Right ventricle myocardium superior (tissue), 1 donor: ENCODE measurements at regions not wholly inside any gene's neighbourhood (a gene's known extent, or its start where the extent isn't known, plus 50 kb on each side); places are given as distances from the start of the nearest gene placed in this dataset.
"Not testable (repeated sequence)": the region's sequence is repeated elsewhere in the genome, so short reads cannot be mapped to it uniquely, and the experiment has no call there.

Source experiments
- ATAC-seq: fragments of 200-7000 bp; cut with Tn5 transposase; one replicate; pipeline ENCODE4 v1.9.1; 2020; ENCODE audit warnings: mild to moderate bottlenecking; ENCODE audit not compliant: poor library complexity
- DNase-seq: peaks from one replicate; pipeline ENCODE4 v3.0.0-alpha.2; 2020
- intact Hi-C: fragments of 100-400 bp; cut with DNase I; formaldehyde crosslinking; loops from one replicate; pipeline ENCODE4 v1.11.2; 2022
- donor health status: DM: no; HTN: yes; CAD: no; lungs with severe emphysema.

DNA sequence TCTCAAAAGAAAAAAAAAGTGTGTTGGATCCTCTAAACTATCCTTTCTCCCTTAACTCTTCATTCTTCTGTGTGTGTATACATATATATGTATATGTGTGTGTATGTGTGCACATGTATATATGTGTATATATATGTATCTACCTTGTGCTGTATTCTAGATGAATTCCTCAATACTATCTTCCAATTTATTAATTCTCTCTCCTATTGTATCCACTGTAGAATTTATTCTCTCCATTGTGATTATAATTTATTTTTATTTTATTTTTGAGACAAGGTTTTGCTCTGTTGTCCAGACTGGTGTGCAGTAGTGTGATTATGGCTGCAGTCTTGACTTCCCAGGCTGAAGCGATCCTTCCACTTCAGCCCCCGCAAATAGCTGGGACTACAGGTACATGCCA, 147.1 kb upstream of the ZNF618 start:
- intact Hi-C loops = no loop called here
- no peak for ATAC-seq
- no peak for DNase-seq

DNA sequence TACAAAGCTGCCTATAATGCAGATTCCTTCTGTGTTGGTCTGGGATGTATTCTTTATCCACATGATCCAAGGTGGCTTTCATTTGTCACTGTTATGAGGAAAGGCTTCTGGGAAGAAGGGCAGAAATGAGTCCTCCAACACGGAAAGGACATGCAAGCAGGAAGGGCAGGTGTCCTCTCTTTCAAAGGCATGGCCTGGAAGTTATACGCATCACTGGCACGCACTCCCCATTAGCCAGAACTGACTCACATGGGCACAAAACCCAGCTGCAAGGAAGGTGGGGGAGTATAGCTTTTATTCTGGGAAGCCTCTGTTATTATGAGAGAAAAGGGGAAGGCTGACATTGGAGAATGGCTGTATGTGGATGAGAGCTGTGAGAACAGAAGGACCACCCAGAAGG, 141.3 kb upstream of the ZNF618 start:
- DNase-seq (no peak), ATAC-seq (no peak)
- intact Hi-C loops = loop anchor here (5.0 kb wide), 1 partner anchor 292 kb away; no protein-coding TSS in a partner anchor

DNA sequence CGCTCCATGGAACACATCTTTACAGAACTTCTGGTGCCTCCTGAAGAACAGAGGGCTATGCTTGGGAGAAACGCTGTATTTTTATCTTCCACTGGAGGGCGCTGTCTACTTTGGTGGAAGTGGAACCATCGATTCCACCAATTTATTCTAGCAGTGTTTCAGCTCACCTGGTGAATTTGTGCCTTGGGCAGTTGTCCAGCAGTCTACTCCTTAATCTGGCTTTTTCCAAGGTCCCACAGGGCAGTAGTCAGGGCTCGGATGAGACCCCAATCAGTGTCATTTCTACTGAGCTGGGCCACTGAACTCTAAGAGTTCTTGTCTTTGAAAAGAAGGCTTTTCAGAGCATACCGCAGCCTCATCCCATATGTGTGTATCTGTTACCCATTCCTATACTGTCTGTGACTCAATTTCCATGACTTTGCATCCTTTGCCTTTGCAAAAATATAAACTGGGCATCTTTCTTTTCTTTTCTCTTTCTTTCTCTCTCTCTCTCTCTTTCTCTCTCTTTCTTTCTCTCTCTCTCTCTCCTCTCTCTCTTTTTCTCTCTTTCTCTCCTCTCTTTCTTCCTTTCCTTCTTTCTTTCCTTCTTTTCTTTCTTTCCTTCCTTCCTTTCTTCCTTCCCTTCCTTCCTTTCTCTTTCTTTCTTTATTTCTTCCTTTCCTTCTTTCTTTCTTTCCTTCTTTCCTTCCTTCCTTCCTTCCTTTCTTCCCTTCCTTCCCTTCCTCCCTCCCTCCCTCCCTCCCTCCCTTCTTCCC, 138.4 kb upstream of the ZNF618 start:
- ATAC-seq (peak; percentile 51), DNase-seq (no peak)
- intact Hi-C loops = loop anchor here (5.0 kb wide), 1 partner anchor 290 kb away; no protein-coding TSS in a partner anchor

DNA sequence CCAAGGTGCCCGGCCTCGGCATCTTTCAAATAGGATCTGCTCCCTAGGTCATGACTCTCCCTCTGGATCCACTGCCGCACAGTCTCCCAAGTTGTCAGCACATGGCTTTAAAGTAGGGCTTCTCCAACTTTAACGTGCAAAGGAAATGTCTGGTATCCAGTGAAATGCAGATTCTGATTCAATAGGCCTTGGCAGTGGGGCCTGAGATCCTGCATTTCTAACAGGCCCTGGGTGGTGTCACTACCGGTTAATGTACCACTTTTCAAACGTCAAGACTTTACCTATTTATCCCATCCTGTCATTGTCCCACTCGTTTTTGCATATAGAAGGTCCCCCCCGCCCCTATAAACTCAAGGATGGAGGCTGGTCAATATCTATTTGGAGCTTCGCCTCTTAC, 137.6 kb upstream of the ZNF618 start:
- no peak for ATAC-seq

DNA sequence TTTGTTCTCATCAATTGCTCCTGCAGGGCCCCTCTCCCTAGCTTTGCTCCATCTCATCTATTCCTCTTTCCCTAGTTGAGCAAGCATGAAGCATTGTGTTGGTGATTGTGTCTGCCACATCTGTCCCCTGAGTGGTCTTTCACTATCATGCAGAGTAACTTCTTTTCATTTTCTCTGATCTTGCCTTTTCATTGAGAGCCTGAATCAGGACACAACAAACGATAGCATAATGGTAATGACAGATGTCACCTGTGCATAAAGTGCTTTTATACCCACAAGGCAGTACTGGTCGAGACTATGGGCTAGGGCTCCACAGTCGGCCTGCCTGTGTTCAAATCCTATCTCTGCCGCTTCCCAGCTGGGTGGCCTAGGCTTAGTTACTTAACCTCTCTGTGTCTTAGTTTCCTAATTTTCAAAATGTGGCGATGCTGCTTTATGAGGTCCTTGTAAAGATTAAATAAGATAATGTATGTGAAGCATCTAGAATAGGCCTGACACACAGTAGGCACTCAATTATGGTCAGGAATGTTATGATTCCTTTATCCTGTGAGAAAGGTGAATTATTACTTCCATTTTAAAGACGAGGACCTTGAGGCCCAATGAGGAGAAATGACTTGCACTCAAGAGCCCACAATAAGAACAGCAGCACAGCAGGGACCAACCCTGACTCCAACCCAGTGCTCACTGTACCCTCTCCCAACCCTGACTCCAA, 137.1 kb upstream of the ZNF618 start:
- DNase-seq (no peak), ATAC-seq (no peak)
- intact Hi-C loops = loop anchor here (5.0 kb wide), 1 partner anchor 288 kb away; no protein-coding TSS in a partner anchor

More for the DNA sequence above, 137.6 kb upstream of the ZNF618 start:
- intact Hi-C loops = loop anchor here (5.0 kb wide), 1 partner anchor 289 kb away; no protein-coding TSS in a partner anchor
- no peak for DNase-seq

DNA sequence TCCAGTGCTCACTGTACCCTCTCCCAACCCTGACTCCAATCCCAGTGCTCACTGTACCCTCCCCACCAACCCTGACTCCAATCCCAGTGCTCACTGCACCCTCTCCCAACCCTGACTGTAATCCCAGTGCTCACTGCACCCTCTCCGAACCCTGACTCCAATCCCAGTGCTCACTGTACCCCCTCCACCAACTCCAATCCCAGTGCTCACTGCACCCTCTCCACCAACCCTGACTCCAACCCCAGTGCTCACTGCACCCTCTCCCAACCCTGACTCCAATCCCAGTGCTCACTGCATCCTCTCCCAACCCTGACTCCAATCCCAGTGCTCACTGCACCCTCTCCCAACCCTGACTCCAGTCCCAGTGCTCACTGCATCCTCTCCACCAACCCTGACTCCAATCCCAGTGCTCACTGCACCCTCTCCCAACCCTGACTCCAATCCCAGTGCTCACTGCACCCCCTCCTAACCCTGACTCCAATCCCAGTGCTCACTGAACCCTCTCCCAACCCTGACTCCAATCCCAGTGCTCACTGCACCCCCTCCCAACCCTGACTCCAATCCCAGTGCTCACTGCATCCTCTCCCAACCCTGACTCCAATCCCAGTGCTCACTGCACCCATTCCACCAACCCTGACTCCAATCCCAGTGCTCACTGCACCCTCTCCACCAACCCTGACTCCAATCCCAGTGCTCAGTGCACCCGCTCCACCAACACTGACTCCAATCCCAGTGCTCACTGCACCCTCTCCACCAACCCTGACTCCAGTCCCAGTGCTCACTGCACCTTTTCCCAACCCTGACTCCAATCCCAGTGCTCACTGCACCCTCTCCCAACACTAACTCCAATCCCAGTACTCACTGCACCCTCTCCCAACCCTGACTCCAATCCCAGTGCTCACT, 136.3 kb upstream of the ZNF618 start:
- DNase-seq, ATAC-seq: not testable (repeated sequence)
- intact Hi-C loops = loop anchor here (5.0 kb wide), 1 partner anchor 287 kb away; no protein-coding TSS in a partner anchor

DNA sequence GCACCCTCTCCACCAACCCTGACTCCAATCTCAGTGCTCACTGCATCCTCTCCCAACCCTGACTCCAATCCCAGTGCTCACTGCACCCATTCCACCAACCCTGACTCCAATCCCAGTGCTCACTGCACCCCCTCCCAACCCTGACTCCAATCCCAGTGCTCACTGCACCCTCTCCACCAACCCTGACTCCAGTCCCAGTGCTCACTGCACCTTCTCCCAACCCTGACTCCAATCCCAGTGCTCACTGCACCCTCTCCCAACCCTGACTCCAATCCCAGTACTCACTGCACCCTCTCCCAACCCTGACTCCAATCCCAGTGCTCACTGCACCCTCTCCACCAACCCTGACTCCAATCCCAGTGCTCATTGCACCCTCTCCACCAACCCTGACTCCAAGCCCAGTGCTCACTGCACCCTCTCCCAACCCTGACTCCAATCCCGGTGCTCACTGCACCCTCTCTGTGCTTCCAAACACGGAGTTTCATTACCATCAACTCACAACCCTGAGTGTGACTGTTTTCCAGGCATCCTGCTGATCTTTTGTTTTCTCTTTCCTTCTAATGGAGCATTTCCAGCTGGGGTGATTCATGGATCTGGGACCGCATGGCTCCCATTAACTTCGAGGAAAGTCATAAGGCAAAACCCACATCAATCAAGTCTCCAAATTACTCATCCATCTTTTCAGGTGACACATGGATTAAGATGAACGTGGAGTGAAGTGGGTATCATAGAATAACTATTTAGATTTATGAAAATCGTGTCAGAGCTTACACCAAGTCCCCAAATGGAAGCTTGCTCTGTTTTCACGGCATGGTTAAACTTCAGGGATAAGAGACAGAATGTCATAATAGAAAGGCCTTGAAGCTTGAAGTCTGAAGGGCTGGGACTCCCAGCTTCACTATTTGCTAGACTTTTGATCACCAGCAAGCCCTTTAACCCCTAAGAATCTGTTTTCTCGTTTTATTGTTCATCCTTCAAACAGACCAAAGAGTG, 135.3 kb upstream of the ZNF618 start:
- DNase-seq, intact Hi-C loops: not testable (repeated sequence)

DNA sequence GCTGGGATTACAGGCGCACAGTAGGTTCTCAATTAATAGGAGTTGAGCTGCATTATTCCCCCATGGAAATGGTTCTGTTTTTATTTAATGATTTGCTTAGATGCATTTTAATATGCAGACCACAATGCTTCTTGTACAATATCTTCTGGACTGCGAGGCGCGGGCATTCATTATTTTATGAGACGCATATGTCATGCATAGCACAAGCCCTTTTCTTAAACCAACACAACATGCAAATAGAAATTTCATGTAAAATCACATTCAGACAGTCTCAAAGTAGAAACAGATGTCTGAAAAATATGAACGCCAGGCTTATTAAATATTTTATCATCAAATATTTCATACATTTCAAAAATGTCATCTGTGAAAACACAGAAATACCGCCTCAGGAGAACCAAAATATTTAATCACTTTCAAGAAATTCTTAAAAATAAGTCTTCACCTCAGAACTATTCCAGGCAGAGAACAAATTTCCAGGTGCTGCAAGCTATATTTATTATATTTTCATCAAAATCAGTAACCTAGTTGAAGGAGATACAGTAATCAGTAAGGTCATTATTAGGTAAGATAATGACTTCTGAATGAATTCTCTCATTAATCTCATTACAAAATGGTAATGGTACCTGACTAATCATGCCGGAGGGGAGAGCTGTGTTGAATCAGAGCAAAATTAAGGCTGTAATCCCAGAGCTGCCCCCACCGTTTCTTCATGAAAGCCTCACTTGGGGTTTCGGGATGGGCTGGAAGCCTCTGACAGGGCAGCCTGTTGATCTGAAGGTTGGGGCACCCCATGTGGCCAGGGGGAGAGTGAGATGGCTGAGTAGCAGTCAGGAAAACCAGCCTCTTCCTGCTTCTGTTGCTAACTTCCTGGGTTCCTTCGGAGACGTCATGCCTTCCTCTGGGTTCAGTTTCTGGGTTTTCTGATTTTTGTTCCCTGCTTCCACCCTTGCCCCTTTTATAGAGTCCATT, 133.9 kb upstream of the ZNF618 start:
- DNase-seq = no peak
- intact Hi-C loops = no loop called here
- ATAC-seq = no peak

More for the DNA sequence above, 135.3 kb upstream of the ZNF618 start:
- ATAC-seq = not testable (repeated sequence)

DNA sequence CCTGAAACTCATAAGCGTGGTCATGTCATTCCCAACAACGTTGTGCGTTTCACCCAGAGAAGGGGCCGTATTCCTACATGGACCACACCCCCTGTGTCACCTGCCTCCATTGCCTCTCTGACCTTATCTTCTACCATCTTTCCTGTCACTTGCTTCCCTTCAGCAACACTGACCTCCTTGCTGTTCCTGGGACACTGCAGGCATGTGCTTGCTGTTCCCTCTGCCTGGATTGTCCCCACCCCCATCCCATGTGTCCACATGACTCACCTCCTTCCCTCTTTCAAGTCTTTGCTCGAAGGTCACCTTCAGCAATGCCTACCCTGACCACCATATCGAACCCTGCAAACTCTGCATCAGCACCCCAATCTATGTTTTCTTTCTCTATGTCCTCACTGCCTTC, 133.2 kb upstream of the ZNF618 start:
- intact Hi-C loops = no loop called here
- DNase-seq (no peak), ATAC-seq (no peak)

DNA sequence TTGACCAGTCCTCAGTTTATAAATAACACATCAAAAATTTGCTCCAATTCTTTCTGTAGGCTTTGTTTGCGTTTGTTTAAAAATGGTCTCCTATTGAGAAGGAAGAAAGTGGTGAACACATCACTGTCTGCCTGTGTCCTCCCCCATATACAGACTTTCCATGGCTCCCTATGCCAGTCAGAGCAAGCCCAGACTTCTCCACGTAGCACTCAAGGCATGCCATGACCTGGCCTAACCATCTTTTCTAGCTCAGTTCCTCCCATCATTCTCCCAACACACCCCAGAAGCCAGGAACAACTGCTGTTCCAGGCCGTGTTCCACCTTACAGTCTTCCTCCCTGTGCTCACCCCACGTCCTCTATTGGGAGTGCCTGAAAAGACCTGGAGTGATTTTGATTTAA, 129.6 kb upstream of the ZNF618 start:
- no peak for ATAC-seq
- no peak for DNase-seq
- intact Hi-C loops = no loop called here

DNA sequence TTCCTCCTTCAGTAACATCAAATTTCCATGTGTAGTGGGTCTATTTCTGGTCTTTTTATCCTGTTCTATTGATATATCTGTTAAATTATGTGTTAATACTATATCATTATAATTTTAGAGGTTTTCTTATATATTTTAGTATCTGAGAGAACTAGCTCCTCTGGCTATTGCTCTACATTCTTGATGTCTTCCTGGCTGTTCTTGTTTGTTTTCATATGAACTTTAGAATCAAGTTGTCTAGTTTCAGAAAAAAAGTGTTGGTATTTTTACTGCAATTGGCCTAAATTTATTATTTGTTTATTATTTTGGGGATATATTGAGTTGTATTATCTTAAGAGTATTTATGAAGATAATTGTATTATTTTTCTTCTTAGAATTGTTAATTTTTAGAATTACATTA, 128.0 kb upstream of the ZNF618 start:
- DNase-seq = no peak
- intact Hi-C loops = no loop called here
- no peak for ATAC-seq

DNA sequence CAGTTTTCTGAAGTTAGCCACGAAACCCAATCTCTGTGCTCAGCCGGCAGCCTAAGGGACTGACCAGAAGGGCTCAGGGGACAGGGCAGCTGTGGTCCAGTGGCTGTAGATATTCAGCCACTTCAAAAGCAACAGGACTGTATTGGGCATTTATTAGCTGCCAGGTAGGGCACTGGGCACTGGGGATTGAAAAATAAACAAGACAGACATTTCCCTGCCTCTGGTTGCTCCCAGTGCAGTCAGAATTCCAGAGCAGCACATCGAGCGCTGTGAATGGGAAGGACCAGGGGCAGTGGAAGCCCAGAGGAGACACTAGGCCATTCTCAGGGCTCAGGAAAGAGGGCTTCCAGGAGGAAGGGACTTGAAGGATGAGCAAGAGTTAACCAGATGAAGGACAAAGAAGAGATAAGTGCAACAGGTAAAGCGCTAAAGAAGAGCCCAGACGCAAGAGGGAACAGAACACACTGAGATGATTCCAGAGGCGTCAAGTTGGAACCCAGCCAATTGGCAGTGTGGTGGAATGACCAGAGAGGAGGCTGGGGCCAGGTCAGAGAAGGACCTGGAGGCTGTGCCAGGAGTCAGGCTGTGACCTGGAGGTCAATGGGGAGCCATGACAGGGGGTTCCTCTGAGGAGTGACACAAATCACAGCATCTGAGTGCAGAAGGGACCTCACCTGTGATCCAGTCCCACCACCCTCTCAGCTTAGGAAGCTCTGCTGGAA, 122.5 kb upstream of the ZNF618 start:
- no peak for DNase-seq
- no peak for ATAC-seq
- intact Hi-C loops = no loop called here

DNA sequence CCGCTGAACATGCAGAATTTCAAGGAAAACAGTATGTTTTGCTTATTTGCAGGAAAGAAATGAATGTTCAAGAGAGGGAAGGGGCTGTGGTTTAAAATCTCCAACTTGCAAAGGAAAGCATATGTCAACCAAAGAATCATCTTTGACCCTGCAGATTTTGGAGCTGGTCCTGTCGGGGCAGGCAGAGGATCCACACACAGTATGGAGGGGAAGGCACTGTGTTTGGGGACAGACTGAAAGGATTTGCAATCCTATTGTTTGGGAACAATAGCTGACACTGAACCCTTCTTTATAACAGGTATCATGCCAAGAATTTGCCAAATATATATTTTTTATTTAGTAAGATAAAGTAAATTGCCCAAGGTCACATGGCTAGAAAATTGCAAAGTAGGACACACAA, 121.4 kb upstream of the ZNF618 start:
- ATAC-seq = no peak
- intact Hi-C loops = no loop called here

DNA sequence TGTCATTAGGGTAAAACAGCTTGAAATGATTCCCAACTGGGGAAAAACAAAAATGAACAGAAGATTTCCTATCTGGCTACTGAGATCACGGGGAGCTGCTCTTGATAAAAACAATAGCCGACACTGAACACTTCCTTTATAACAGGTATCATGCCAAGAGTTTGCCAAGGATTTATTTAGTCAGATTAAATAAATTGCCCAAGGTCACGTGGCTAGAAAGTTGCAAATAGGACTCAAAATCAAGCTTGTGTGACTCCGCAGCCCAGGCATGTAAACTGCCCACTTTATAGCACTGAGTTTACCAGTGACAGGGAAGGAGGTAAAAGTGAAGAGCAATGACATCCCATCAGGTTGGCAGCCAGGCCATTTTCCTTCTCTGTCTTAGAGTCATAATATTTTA, 120.7 kb upstream of the ZNF618 start:
- DNase-seq (no peak), ATAC-seq (no peak)
- intact Hi-C loops = no loop called here

More for the DNA sequence above, 121.4 kb upstream of the ZNF618 start:
- DNase-seq = no peak

DNA sequence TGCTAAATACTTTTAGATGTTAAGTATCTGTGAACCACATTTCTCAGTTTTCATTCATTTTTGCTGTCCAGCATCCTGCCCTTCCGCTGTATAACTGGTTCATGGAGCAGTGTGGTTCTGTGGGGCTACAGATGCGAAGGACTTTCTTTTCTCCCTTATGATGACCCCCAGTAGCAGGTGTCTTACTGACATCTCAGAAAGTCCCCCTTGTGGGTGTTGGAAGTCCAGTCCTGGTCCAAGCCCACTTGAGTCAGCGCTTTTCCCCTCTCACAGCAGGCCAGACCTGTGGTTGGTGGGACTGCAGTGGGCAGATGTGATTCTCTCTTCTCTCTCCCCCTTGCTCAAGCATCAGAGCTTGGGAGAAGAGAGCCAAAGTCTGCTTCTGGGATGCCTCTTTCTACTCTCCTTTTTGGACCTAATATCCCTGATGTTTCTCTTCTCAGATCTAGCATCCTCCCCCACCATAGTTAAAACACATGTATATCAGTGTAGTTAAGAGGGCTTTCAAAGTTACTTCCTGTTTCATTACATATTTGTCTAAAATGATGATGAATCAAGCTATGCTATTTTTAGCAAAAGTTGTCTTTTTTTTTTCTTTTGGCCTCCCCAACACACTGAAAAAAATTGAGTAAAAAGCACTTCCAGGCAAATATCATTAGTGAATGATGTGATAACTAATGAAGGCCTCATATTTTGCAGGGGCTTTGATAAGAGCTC, 119.5 kb upstream of the ZNF618 start:
- DNase-seq (no peak), ATAC-seq (no peak)
- intact Hi-C loops = no loop called here

DNA sequence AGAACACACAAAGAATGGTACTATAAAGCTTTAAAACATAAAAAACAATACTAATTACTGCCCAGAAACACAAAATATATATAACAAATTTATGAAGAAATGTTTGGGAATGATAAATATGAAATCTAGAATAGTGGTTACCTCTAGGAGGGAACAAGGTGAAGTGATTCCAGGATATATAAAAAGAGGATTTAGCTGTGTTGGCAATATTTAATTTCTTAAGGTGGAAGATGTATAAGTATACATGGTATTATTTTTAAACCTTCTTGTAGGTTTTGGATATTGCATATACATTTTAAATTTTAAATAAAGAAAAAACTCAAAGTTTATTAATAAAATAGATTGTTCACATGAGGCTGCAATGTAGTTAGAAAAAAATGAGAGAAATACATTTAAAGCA, 112.7 kb upstream of the ZNF618 start:
- no peak for ATAC-seq
- intact Hi-C loops = no loop called here

More for the DNA sequence above, 112.7 kb upstream of the ZNF618 start:
- no peak for DNase-seq
